Right renal cortex interstitium (tissue), 3 donors: ENCODE measurements at regions not wholly inside any gene's neighbourhood (a gene's known extent, or its start where the extent isn't known, plus 50 kb on each side); places are given as distances from the start of the nearest gene placed in this dataset.
A peak's percentile ranks its signal among the peaks of the same experiment; 100 is the strongest.
"Not testable (repeated sequence)": the region's sequence is repeated elsewhere in the genome, so short reads cannot be mapped to it uniquely, and the experiment has no call there.

Source experiments
- DNase-seq, 3 donors: peaks; one replicate each; pipeline ENCODE4 v3.0.0-alpha.2; 2013; ENCODE audit warnings: low read depth in 3 of 3, low spot score in 2 of 3

DNA sequence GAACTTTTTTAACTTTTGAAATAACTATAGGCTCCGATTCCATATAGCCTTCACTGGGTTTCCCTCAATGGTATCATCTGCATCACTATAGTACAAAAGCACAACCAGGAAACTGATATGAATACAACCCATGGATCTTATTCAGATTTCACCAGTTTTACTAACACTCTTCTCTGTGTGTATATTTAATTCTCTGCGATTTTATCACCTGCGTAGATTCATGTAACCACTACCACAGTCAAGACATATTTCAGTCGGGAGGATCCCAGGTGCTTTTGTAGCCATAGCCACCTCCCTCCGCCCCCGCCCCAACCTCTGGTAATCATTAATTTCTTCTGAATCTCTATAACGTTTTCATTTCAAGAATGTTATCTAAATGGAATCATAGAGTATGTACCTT, 82.8 kb upstream of the C7orf33 start:
- DNase-seq: no peak

DNA sequence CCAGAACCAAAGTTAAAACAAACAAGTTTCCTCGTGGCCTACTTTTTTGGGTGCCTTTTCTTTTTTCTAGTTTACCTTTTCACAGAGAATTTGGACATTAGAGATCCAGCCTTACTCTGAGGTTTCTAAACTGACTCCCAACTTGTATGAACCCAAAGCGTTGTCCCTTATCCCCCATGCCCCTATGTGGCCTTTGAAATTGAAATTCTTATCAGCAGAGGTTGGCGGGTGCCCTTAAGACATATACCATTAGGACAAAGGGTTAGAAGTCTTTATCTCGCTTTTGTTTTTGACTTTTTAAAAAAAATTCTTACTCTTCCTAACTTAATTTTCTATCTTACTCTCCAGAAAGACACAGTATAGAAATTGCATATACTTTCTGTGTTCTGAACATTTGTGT, 76.3 kb upstream of the C7orf33 start:
- DNase-seq: no peak

DNA sequence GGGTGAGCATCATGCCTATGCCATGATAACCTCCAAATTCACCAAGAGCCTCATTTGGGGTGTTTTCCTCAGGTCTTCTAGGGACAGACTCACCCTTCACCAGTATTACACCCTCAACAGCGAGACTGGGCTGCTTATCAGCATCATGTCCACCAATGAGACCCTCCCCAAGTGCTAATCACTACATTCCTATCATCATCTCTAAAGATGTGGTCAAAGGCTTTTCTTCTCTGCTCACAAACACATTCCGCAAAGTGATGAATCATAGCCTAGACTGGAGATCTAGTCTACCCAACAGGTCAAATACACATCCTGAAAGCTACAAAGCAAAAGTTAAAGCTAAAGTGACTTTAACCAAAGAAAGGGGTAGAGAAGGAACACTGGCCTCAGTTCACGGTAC, 75.3 kb upstream of the C7orf33 start:
- DNase-seq: no peak

DNA sequence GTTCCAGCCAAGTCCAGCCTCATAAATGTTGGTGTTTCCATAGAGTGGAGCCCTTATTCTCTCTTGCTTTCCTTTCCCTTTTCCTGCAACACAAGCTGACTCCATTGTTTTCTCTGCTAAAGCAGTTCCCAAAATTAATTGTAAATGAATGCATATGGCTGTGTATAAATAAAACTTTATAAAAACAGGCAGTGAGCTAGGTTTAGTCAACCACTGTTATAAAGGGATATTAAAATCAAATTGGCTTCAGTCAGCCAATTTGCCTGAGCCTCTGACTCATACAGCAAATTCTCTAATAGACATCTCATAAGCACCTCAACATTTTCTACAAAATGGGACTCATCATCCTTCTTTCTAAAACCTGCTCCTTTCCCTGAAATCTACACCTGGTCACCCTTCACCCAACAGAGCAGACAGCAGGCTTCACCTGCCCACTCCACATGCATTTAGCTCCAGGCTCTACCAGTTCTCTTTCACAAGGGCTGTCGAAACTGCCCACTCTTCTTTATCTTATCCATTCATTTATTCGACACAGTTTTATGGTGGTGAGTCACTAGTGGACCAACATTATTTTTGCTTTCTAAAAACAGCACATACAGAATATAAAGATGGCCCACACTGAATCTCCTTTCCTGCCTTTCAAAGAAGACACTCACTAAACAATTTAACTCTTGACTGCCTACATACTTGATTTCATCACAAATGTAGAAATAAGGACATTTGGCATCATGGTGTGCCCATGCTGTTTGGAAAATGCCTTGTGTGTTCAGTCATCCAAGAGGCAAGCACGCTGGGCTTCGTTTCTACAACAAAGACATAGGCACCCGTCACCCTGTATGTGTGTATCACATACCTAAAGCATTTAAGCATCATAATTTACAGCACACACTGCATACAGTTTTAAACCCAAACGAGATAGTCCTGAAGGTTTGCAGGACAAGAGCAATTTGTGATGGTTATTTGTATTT, 74.6 kb upstream of the C7orf33 start:
- DNase-seq: no peak

DNA sequence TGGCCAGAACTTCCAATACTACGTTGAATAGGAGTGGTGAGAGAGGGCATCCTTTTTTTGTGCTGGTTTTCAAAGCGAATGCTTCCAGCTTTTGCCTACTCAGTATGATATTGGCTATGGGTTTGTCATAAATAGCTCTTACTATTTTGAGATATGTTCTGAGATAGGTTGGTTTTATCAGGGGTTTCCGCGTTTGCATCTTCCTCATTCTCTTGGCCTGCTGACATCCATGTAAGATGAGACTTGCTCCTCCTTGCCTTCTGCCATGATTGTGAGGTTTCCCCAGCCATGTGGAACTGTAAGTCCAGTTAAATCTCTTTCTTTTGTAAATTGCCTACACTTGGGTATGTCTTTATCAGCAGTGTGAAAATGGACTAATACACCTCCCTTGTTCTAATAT, 71.2 kb upstream of the C7orf33 start:
- not testable (repeated sequence) for DNase-seq

DNA sequence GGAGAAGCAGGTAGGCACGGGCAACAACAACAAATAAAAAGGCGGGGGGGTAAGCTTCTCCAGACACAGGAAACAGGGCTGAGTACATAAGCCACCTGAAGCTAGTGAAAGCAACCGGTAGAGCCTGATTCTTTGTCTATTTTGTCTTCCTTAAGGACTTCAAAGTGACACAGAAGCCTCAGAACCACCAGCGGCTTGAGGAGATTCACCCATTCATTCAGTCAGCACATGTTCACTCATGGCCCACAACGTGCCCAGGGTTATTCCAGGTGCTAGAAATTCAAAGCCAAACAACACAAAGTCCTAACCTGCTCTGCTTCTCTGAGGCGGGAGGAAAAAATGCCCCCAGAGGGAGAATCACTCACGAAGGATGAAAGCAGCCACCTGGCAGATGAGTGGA, 69.3 kb upstream of the C7orf33 start:
- DNase-seq: no peak

DNA sequence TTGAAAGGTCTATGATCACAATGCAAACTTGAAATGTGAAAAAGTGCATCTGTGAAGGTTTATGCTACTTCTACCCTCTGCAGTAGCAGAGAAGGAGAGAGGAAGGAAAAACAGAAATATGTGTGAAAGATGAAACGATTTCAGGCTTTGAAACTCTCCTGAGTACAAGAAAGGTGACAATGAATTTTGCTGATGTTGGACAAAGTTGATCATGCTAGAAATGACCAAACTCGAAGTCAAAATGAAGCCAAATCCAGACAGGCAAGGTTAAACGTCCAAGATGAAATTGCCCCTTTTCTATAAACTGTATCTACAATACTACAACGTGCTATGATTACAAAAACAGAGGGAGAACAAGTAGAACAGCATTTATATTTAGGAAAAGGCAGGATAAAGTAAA, 67.0 kb upstream of the C7orf33 start:
- DNase-seq: no peak

DNA sequence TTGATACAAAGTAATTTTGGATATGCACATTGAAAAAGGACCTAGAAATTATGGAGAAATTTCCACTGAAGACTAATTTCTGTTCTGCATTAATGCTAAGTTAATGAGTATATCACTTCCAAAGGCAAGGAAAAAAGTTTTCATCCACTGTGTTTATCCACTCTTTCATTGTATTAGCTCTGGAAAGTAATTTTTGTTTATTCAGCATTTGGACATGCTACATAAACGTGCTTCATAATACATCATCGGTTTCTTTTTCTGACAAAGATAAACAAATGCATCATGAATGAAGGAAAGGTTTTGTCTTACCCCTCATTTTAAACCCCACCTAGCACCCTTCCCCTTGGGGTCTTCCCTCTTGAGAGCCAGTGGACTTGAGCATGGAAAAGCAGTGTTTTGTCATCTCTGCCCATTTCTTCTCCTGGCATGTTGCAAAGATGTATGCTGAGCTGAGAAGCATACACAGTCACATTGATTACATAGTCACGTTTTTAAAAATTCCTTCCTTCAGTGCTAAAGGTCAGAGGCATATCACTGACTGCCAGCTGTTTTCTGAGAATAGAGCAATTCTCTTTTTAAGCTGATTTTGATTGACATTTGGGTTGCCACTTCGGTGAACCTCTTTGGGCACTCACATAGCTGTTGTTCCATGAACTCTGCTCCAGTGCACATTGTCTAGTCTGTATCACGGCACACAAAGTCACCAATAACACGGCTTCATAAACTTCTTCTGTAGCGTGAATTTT, 65.9 kb upstream of the C7orf33 start:
- no peak for DNase-seq

DNA sequence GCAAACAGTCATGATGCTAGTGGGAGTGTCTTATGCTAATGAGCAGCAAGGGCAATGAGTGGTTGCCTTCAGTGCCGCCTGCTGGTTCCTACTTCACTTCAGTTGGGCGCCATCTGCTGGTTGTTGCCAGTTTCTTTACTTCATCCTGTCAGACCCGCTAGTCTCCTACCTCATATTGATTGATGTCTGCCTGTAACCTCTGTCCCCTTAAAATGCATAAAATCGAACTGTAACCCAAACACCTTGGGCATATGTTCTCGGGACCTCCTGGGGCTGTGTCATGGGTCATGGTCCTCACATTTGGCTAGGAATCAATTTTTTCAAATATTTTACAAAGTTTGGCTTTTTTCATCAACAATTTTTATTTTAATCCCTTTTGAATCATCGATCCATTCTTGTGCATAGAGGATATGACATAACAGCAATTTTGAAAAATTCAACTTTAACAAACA, 62.8 kb upstream of the C7orf33 start:
- DNase-seq: no peak

DNA sequence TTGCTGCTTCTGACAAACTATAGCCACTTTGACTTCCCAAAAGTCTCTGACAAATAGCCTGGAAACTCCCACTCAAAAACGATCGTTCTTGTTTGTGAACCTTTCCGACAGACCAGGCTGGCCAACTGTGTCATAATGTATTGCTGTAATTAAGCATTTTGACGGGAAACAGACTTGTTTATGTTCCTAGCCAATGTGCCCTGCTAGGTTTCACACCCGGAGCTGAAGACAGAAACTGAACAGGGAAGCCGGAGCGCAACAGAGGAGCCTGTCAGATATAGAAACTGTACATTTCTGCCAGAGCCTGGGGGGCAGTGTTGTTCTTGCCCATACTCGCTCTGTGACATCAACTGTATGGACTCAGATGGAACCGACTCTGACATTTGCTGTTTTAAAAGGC, 55.3 kb upstream of the C7orf33 start:
- DNase-seq: peak; percentile 57 to 74 (median 58)

DNA sequence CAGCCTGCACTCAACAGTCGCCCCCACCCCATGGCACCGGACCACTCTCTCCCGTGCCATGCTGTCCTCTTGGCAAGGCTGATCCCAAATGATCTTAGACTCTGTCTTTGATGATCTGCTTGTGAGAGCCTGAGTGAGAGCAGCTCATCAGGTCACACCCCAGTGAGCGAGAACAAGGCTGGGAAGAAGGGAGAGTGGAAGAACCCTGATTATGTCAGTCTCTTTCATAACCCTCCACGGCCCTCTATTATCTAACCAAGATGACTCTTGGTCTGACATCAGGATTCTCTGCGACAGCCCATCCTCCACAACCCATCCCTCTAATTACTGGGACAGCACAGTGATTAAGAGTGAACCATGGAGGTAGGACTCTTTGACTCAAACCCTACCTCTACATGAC, 53.1 kb upstream of the C7orf33 start:
- no peak for DNase-seq

DNA sequence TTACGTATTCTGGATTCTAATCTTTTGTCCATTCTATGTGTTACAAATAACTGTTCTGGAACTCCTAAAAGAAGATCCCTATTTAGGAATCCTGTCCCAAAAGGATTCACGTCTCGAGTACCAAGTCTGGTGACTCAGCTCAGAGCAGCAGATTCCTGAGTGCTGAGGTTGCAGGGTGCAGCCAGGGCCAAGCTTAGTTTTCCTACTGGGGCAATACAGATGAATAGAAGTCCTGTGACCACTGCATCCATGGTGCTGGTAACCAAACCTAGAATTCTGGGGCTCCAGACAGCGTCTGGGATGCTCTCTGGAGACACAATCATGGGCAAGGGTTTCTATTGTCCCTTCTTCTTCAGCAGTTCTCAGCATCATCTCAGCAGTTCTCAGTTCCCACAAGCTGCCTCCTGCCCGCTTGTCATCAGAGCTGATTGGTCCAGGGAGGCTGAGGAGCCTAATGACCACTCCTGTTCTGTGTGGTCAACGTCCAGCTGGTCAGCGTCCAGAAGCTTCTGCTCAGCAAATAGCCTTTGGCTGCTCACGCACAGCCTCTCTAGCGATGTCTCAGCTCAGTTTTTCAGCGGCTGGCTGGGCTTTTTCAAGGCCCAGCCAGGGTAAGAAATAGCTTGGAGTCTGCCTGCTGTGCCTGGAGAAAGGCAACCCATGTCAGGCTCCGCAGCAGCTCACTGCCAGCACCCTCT, 50.4 kb upstream of the C7orf33 start:
- DNase-seq: no peak
